Natural killer cell (primary cell): ENCODE measurements at regions not wholly inside any gene's neighbourhood (a gene's known extent, or its start where the extent isn't known, plus 50 kb on each side); places are given as distances from the start of the nearest gene placed in this dataset.

Source experiments
- ATAC-seq, 3 donors: fragments of 150-1000 bp in 2 of 3; fragments of 200-7000 bp in 1 of 3; cut with Tn5 transposase; 1 replicate in 1 of 3; 2 replicates in 2 of 3; pipeline ENCODE4 v1.10.0; 2021; ENCODE audit warnings: mild to moderate bottlenecking in 2 of 3, moderate library complexity in 2 of 3
- DNase-seq, 2 donors: peaks; one replicate each; pipeline versions ENCODE4 v3.0.0 to v3.0.0-alpha.2; 2013 to 2021; ENCODE audit warnings: mixed read lengths in 1 of 2
- H3K27ac ChIP-seq: one replicate; pipeline ENCODE4 v1.5.1; 2013; ENCODE audit warnings: mild to moderate bottlenecking, low read length
- H3K27me3 ChIP-seq: one replicate; pipeline ENCODE4 v1.6.1; 2013; ENCODE audit warnings: low read length; ENCODE audit not compliant: control insufficient read depth, insufficient read depth
- H3K36me3 ChIP-seq: one replicate; pipeline ENCODE4 v1.6.1; 2013; ENCODE audit warnings: low read length; ENCODE audit not compliant: control insufficient read depth, insufficient read depth
- H3K4me1 ChIP-seq: one replicate; pipeline ENCODE4 v1.6.1; 2013; ENCODE audit warnings: low read length; ENCODE audit not compliant: control insufficient read depth, insufficient read depth
- H3K4me3 ChIP-seq: one replicate; pipeline ENCODE4 v1.5.1; 2013; ENCODE audit warnings: low read length
- H3K9me3 ChIP-seq: one replicate; pipeline ENCODE4 v1.6.1; 2013; ENCODE audit warnings: low read length; ENCODE audit not compliant: control insufficient read depth, insufficient read depth
- H3K27ac Mint-ChIP-seq, 2 donors: one replicate each; pipeline ENCODE4 v1.8.0; 2022; ENCODE audit warnings: mild to moderate bottlenecking in 2 of 2, mixed read lengths in 2 of 2, moderate library complexity in 1 of 2
- H3K27me3 Mint-ChIP-seq, 2 donors: one replicate each; pipeline ENCODE4 v1.8.0; 2022; ENCODE audit warnings: low read depth in 2 of 2, mixed read lengths in 2 of 2
- H3K36me3 Mint-ChIP-seq: one replicate; pipeline ENCODE4 v1.8.0; 2022; ENCODE audit warnings: mixed read lengths
- H3K4me1 Mint-ChIP-seq, 2 donors: one replicate each; pipeline ENCODE4 v1.8.0; 2022; ENCODE audit warnings: mixed read lengths in 2 of 2
- H3K4me3 Mint-ChIP-seq: one replicate; pipeline ENCODE4 v1.8.0; 2022; ENCODE audit warnings: mild to moderate bottlenecking, moderate library complexity, mixed read lengths
- H3K9me3 Mint-ChIP-seq, 2 donors: one replicate each; pipeline ENCODE4 v1.8.0; 2022; ENCODE audit warnings: mixed read lengths in 2 of 2
- WGBS: methylation state at CpG from one replicate; pipeline ENCODE4 v1.1.7; 2013; ENCODE audit warnings: missing lambda C conversion rate; ENCODE audit not compliant: insufficient coverage; 5-methylcytosine and 5-hydroxymethylcytosine counted together
- intact Hi-C: fragments of 100-400 bp; cut with micrococcal nuclease; formaldehyde crosslinking; loops from one replicate; pipeline ENCODE4 v1.14.2; 2022
- TF ChIP-seq, protein P1 (sequence below): fragments of 200-600 bp; IDR thresholded peaks from one replicate; pipeline ENCODE4 v1.8.0; 2022; ENCODE audit warnings: antibody characterized with exemption

- Mint-ChIP-seq H3K27me3 (peaks cover 6 to 14% of the 10 kb centered on the region in 2 donors), H3K4me1 (no peaks in the 10 kb centered on the region), H3K36me3 (no peaks in the 10 kb centered on the region), H3K9me3 (no peaks in the 10 kb centered on the region), H3K27ac (no peak overlapping the region), H3K4me3 (no peak overlapping the region)
- ATAC-seq (peak in 1 of 3 donors; percentile 11), DNase-seq (no peak)
- Histone ChIP-seq H3K36me3 (no peaks in the 10 kb centered on the region), H3K27me3 (no peaks in the 10 kb centered on the region), H3K4me1 (no peaks in the 10 kb centered on the region), H3K27ac (no peak overlapping the region), H3K9me3 (no peaks in the 10 kb centered on the region), H3K4me3 (no peak overlapping the region)
- TF ChIP-seq, protein P1, sequence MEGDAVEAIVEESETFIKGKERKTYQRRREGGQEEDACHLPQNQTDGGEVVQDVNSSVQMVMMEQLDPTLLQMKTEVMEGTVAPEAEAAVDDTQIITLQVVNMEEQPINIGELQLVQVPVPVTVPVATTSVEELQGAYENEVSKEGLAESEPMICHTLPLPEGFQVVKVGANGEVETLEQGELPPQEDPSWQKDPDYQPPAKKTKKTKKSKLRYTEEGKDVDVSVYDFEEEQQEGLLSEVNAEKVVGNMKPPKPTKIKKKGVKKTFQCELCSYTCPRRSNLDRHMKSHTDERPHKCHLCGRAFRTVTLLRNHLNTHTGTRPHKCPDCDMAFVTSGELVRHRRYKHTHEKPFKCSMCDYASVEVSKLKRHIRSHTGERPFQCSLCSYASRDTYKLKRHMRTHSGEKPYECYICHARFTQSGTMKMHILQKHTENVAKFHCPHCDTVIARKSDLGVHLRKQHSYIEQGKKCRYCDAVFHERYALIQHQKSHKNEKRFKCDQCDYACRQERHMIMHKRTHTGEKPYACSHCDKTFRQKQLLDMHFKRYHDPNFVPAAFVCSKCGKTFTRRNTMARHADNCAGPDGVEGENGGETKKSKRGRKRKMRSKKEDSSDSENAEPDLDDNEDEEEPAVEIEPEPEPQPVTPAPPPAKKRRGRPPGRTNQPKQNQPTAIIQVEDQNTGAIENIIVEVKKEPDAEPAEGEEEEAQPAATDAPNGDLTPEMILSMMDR, result no peak
- 74% methylated on average over 7 of the region's 9 CpGs for WGBS
- intact Hi-C loops, result no loop called here
These were observed 180.6 kb downstream of the ADAMTS15 start for GRCh38 chr11:130629039-130629438.

GRCh38 chr11:130631119-130631518, 182.7 kb downstream of the ADAMTS15 start:
- no peak overlapping the region for H3K27ac Mint-ChIP-seq
- no peak overlapping the region for H3K27ac ChIP-seq
- no peaks in the 10 kb centered on the region for H3K27me3 ChIP-seq
- H3K27me3 Mint-ChIP-seq, result peaks cover 6 to 15% of the 10 kb centered on the region in 2 donors
- no peaks in the 10 kb centered on the region for H3K4me1 ChIP-seq
- H3K9me3 ChIP-seq, result no peaks in the 10 kb centered on the region
- H3K4me3 Mint-ChIP-seq, result no peak overlapping the region
- no peak overlapping the region for H3K4me3 ChIP-seq
- intact Hi-C loops, result no loop called here
- H3K4me1 Mint-ChIP-seq, result no peaks in the 10 kb centered on the region
- ATAC-seq (no peak), DNase-seq (no peak)
- WGBS, result 83% methylated on average over 3 of the region's 3 CpGs
- H3K36me3 ChIP-seq, result no peaks in the 10 kb centered on the region
- TF ChIP-seq, protein P1, result no peak
- no peaks in the 10 kb centered on the region for H3K36me3 Mint-ChIP-seq
- no peaks in the 10 kb centered on the region for H3K9me3 Mint-ChIP-seq

GRCh38 chr11:130633466-130633865, 185.0 kb downstream of the ADAMTS15 start:
- Mint-ChIP-seq H3K4me3 (no peak overlapping the region), H3K27me3 (peaks cover 3 to 22% of the 10 kb centered on the region in 2 donors), H3K9me3 (no peaks in the 10 kb centered on the region), H3K27ac (no peak overlapping the region), H3K4me1 (no peaks in the 10 kb centered on the region), H3K36me3 (no peaks in the 10 kb centered on the region)
- Histone ChIP-seq H3K27me3 (no peaks in the 10 kb centered on the region), H3K27ac (no peak overlapping the region), H3K4me1 (no peaks in the 10 kb centered on the region), H3K9me3 (no peaks in the 10 kb centered on the region), H3K36me3 (no peaks in the 10 kb centered on the region), H3K4me3 (no peak overlapping the region)
- intact Hi-C loops, result no loop called here
- 89% methylated on average over 2 of the region's 2 CpGs for WGBS
- DNase-seq, result no peak
- TF ChIP-seq, protein P1, result no peak
- ATAC-seq, result no peak

- peaks cover 3 to 22% of the 10 kb centered on the region in 2 donors for H3K27me3 Mint-ChIP-seq
- no peaks in the 10 kb centered on the region for H3K9me3 Mint-ChIP-seq
- H3K36me3 ChIP-seq, result no peaks in the 10 kb centered on the region
- H3K4me3 ChIP-seq, result no peak overlapping the region
- DNase-seq, result no peak
- intact Hi-C loops, result no loop called here
- TF ChIP-seq, protein P1, result no peak
- no peaks in the 10 kb centered on the region for H3K27me3 ChIP-seq
- H3K9me3 ChIP-seq, result no peaks in the 10 kb centered on the region
- H3K27ac Mint-ChIP-seq, result no peak overlapping the region
- no peak for ATAC-seq
- no peak overlapping the region for H3K4me3 Mint-ChIP-seq
- H3K36me3 Mint-ChIP-seq, result no peaks in the 10 kb centered on the region
- H3K4me1 Mint-ChIP-seq, result no peaks in the 10 kb centered on the region
- WGBS, result 79% methylated on average over 3 of the region's 4 CpGs
- H3K27ac ChIP-seq, result no peak overlapping the region
- H3K4me1 ChIP-seq, result no peaks in the 10 kb centered on the region
These were observed 185.7 kb downstream of the ADAMTS15 start for GRCh38 chr11:130634186-130634585.
